T-helper 1 cell treated with Interleukin-12 subunit alpha and Interleukin-12 subunit beta and Interleukin-4 antibody, amounts not matched to agents 30 ng/mL and 1 ng/mL, for 36 hours (primary cell): ENCODE measurements at regions not wholly inside any gene's neighbourhood (a gene's known extent, or its start where the extent isn't known, plus 50 kb on each side); places are given as distances from the start of the nearest gene placed in this dataset.
"Not testable (repeated sequence)": the region's sequence is repeated elsewhere in the genome, so short reads cannot be mapped to it uniquely, and the experiment has no call there.

Source experiments
- intact Hi-C: fragments of 100-400 bp; cut with micrococcal nuclease; formaldehyde crosslinking; loops from one replicate; pipeline ENCODE4 v1.15.1; 2024

GRCh38 chr2:57692395-57692794 lies 354.2 kb upstream of the VRK2 start:
- intact Hi-C loops: no loop called here

- intact Hi-C loops: no loop called here
Measured at GRCh38 chr2:57693177-57693576, 353.4 kb upstream of the VRK2 start.

- intact Hi-C loops: no loop called here
Measured at GRCh38 chr2:57693965-57694364, 352.6 kb upstream of the VRK2 start.

GRCh38 chr2:57696016-57696415 lies 350.6 kb upstream of the VRK2 start:
- intact Hi-C loops: no loop called here

- intact Hi-C loops: no loop called here
Measured at GRCh38 chr2:57698392-57698791, 348.2 kb upstream of the VRK2 start.

GRCh38 chr2:57698935-57699449 lies 347.6 kb upstream of the VRK2 start:
- intact Hi-C loops: no loop called here

GRCh38 chr2:57701391-57701791 lies 345.2 kb upstream of the VRK2 start:
- intact Hi-C loops: no loop called here

- intact Hi-C loops: no loop called here
Measured at GRCh38 chr2:57703407-57703806, 343.2 kb upstream of the VRK2 start.

GRCh38 chr2:57707794-57708193 lies 338.8 kb upstream of the VRK2 start:
- intact Hi-C loops: not testable (repeated sequence)

- intact Hi-C loops: no loop called here
Measured at GRCh38 chr2:57711991-57712390, 334.6 kb upstream of the VRK2 start.

GRCh38 chr2:57720728-57721627 lies 325.6 kb upstream of the VRK2 start:
- intact Hi-C loops: no loop called here

GRCh38 chr2:57725337-57725947 lies 321.2 kb upstream of the VRK2 start:
- intact Hi-C loops: no loop called here

GRCh38 chr2:57726294-57726693 lies 320.3 kb upstream of the VRK2 start:
- intact Hi-C loops: no loop called here

- intact Hi-C loops: no loop called here
Measured at GRCh38 chr2:57728691-57729090, 317.9 kb upstream of the VRK2 start.

GRCh38 chr2:57733956-57734355 lies 312.6 kb upstream of the VRK2 start:
- intact Hi-C loops: no loop called here

GRCh38 chr2:57740891-57741290 lies 305.7 kb upstream of the VRK2 start:
- intact Hi-C loops: no loop called here

GRCh38 chr2:57753636-57754035 lies 293.0 kb upstream of the VRK2 start:
- intact Hi-C loops: no loop called here

GRCh38 chr2:57758686-57759085 lies 287.9 kb upstream of the VRK2 start:
- intact Hi-C loops: no loop called here

- intact Hi-C loops: no loop called here
Measured at GRCh38 chr2:57759131-57759530, 287.5 kb upstream of the VRK2 start.

GRCh38 chr2:57759822-57760300 lies 286.7 kb upstream of the VRK2 start:
- intact Hi-C loops: loop anchor here (1.0 to 10.0 kb wide), 2 partner anchors 688 to 805 kb away; no protein-coding TSS in a partner anchor

GRCh38 chr2:57760381-57760801 lies 286.2 kb upstream of the VRK2 start:
- intact Hi-C loops: loop anchor here (1.0 to 10.0 kb wide), 2 partner anchors 688 to 804 kb away; no protein-coding TSS in a partner anchor

- intact Hi-C loops: no loop called here
Measured at GRCh38 chr2:57776916-57777315, 269.7 kb upstream of the VRK2 start.
